ENCODE measurements at regions not wholly inside any gene's neighbourhood (a gene's known extent, or its start where the extent isn't known, plus 50 kb on each side); places are given as distances from the start of the nearest gene placed in this dataset.
"Not testable (repeated sequence)": the region's sequence is repeated elsewhere in the genome, so short reads cannot be mapped to it uniquely, and the experiment has no call there.

- H3K4me3 Mint-ChIP-seq: no peak overlapping the region
- no peak overlapping the region for H3K27ac Mint-ChIP-seq
- no peak for DNase-seq (ENCODE audit: low spot score in 2 of 2)
- no peaks in the 10 kb centered on the region for H3K4me1 Mint-ChIP-seq
- H3K36me3 Mint-ChIP-seq: no peaks in the 10 kb centered on the region
- no peak for ATAC-seq
- peaks cover 3% of the 10 kb centered on the region for H3K9me3 Mint-ChIP-seq
Measured at GRCh38 chr2:59389240-59389639, 1148.1 kb upstream of the FANCL start.

- H3K4me3 Mint-ChIP-seq: no peak overlapping the region
- H3K9me3 Mint-ChIP-seq: peaks cover 12% of the 10 kb centered on the region
- no peak overlapping the region for H3K27ac Mint-ChIP-seq
- no peaks in the 10 kb centered on the region for H3K36me3 Mint-ChIP-seq
- ATAC-seq (no peak), DNase-seq (ENCODE audit: low spot score in 2 of 2) (no peak)
- H3K4me1 Mint-ChIP-seq: no peaks in the 10 kb centered on the region
Measured at GRCh38 chr2:59385971-59386370, 1144.8 kb upstream of the FANCL start.

GRCh38 chr2:59383473-59383872 lies 1142.3 kb upstream of the FANCL start:
- H3K9me3 Mint-ChIP-seq: peaks cover 21% of the 10 kb centered on the region
- DNase-seq (ENCODE audit: low spot score in 2 of 2): no peak
- no peak overlapping the region for H3K27ac Mint-ChIP-seq
- no peaks in the 10 kb centered on the region for H3K36me3 Mint-ChIP-seq
- no peak overlapping the region for H3K4me3 Mint-ChIP-seq
- H3K4me1 Mint-ChIP-seq: no peaks in the 10 kb centered on the region
- no peak for ATAC-seq

- ATAC-seq: no peak
- H3K36me3 Mint-ChIP-seq: no peaks in the 10 kb centered on the region
- peaks cover 20% of the 10 kb centered on the region for H3K9me3 Mint-ChIP-seq
- no peak overlapping the region for H3K27ac Mint-ChIP-seq
- no peak for DNase-seq (ENCODE audit: low spot score in 2 of 2)
- no peak overlapping the region for H3K4me3 Mint-ChIP-seq
- H3K4me1 Mint-ChIP-seq: no peaks in the 10 kb centered on the region
Measured at GRCh38 chr2:59378127-59378526, 1137.0 kb upstream of the FANCL start.

- Mint-ChIP-seq H3K9me3 (peaks cover 10% of the 10 kb centered on the region), H3K4me1 (no peaks in the 10 kb centered on the region), H3K4me3 (no peak overlapping the region), H3K36me3 (no peaks in the 10 kb centered on the region), H3K27ac (no peak overlapping the region)
- DNase-seq (ENCODE audit: low spot score in 2 of 2) (no peak), ATAC-seq (no peak)
Measured at GRCh38 chr2:59366288-59366687, 1125.2 kb upstream of the FANCL start.

GRCh38 chr2:59354498-59354897 lies 1113.4 kb upstream of the FANCL start:
- ATAC-seq: no peak
- no peaks in the 10 kb centered on the region for H3K4me1 Mint-ChIP-seq
- no peak overlapping the region for H3K27ac Mint-ChIP-seq
- DNase-seq (ENCODE audit: low spot score in 2 of 2): no peak
- H3K9me3 Mint-ChIP-seq: peaks cover 6% of the 10 kb centered on the region
- H3K36me3 Mint-ChIP-seq: no peaks in the 10 kb centered on the region
- H3K4me3 Mint-ChIP-seq: no peak overlapping the region

GRCh38 chr2:59353306-59353921 lies 1112.3 kb upstream of the FANCL start:
- no peaks in the 10 kb centered on the region for H3K4me1 Mint-ChIP-seq
- ATAC-seq (no peak), DNase-seq (ENCODE audit: low spot score in 2 of 2) (no peak)
- no peak overlapping the region for H3K4me3 Mint-ChIP-seq
- H3K36me3 Mint-ChIP-seq: no peaks in the 10 kb centered on the region
- H3K27ac Mint-ChIP-seq: no peak overlapping the region
- H3K9me3 Mint-ChIP-seq: peaks cover 6% of the 10 kb centered on the region

GRCh38 chr2:59342166-59342565 lies 1101.0 kb upstream of the FANCL start:
- Mint-ChIP-seq H3K4me3 (no peak overlapping the region), H3K36me3 (no peaks in the 10 kb centered on the region), H3K9me3 (peaks cover 25% of the 10 kb centered on the region), H3K4me1 (no peaks in the 10 kb centered on the region), H3K27ac (no peak overlapping the region)
- no peak for ATAC-seq
- no peak for DNase-seq (ENCODE audit: low spot score in 2 of 2)

GRCh38 chr2:59339837-59340207 lies 1098.7 kb upstream of the FANCL start:
- no peak overlapping the region for H3K27ac Mint-ChIP-seq
- peaks cover 30% of the 10 kb centered on the region for H3K9me3 Mint-ChIP-seq
- no peak overlapping the region for H3K4me3 Mint-ChIP-seq
- no peaks in the 10 kb centered on the region for H3K36me3 Mint-ChIP-seq
- DNase-seq (ENCODE audit: low spot score in 2 of 2): no peak
- H3K4me1 Mint-ChIP-seq: no peaks in the 10 kb centered on the region
- ATAC-seq: no peak

GRCh38 chr2:59339121-59339836 lies 1098.2 kb upstream of the FANCL start:
- Mint-ChIP-seq H3K27ac (no peak overlapping the region), H3K9me3 (peaks cover 29% of the 10 kb centered on the region), H3K4me1 (no peaks in the 10 kb centered on the region), H3K4me3 (no peak overlapping the region), H3K36me3 (no peaks in the 10 kb centered on the region)
- ATAC-seq (no peak), DNase-seq (ENCODE audit: low spot score in 2 of 2) (no peak)

- H3K27ac Mint-ChIP-seq: no peak overlapping the region
- DNase-seq (ENCODE audit: low spot score in 2 of 2): no peak
- no peak for ATAC-seq
- no peaks in the 10 kb centered on the region for H3K36me3 Mint-ChIP-seq
- H3K9me3 Mint-ChIP-seq: peaks cover 7% of the 10 kb centered on the region
- no peak overlapping the region for H3K4me3 Mint-ChIP-seq
- H3K4me1 Mint-ChIP-seq: no peaks in the 10 kb centered on the region
Measured at GRCh38 chr2:59333007-59333406, 1091.9 kb upstream of the FANCL start.

- not testable (repeated sequence) for H3K9me3 Mint-ChIP-seq, H3K4me3 Mint-ChIP-seq
Measured at GRCh38 chr2:59326581-59327365, 1085.6 kb upstream of the FANCL start.

GRCh38 chr2:59322870-59323269 lies 1081.7 kb upstream of the FANCL start:
- DNase-seq (ENCODE audit: low spot score in 2 of 2) (no peak), ATAC-seq (no peak)
- peaks cover 4% of the 10 kb centered on the region for H3K9me3 Mint-ChIP-seq
- H3K36me3 Mint-ChIP-seq: no peaks in the 10 kb centered on the region
- no peaks in the 10 kb centered on the region for H3K4me1 Mint-ChIP-seq
- H3K4me3 Mint-ChIP-seq: no peak overlapping the region
- H3K27ac Mint-ChIP-seq: no peak overlapping the region

More at GRCh38 chr2:59326581-59327365, 1085.6 kb upstream of the FANCL start:
- H3K36me3 Mint-ChIP-seq; ATAC-seq; DNase-seq (ENCODE audit: low spot score in 2 of 2); H3K27ac Mint-ChIP-seq; H3K4me1 Mint-ChIP-seq: not testable (repeated sequence)

- Mint-ChIP-seq H3K9me3 (peaks cover 4% of the 10 kb centered on the region), H3K4me1 (no peaks in the 10 kb centered on the region), H3K4me3 (no peak overlapping the region), H3K36me3 (no peaks in the 10 kb centered on the region), H3K27ac (no peak overlapping the region)
- ATAC-seq (no peak), DNase-seq (ENCODE audit: low spot score in 2 of 2) (no peak)
Measured at GRCh38 chr2:59322005-59322404, 1080.9 kb upstream of the FANCL start.

GRCh38 chr2:59314031-59314766 lies 1073.1 kb upstream of the FANCL start:
- H3K9me3 Mint-ChIP-seq: peaks cover 4% of the 10 kb centered on the region

More at GRCh38 chr2:59314031-59314766, 1073.1 kb upstream of the FANCL start:
- no peak overlapping the region for H3K27ac Mint-ChIP-seq
- no peak for ATAC-seq
- no peak overlapping the region for H3K4me3 Mint-ChIP-seq
- H3K4me1 Mint-ChIP-seq: no peaks in the 10 kb centered on the region
- DNase-seq (ENCODE audit: low spot score in 2 of 2): no peak
- H3K36me3 Mint-ChIP-seq: no peaks in the 10 kb centered on the region
